HuH-7.5 (cell line): ENCODE measurements at regions not wholly inside any gene's neighbourhood (a gene's known extent, or its start where the extent isn't known, plus 50 kb on each side); places are given as distances from the start of the nearest gene placed in this dataset.
"Not testable (repeated sequence)": the region's sequence is repeated elsewhere in the genome, so short reads cannot be mapped to it uniquely, and the experiment has no call there.

Experiments used
- DNase-seq: peaks from one replicate; pipeline ENCODE4 v3.0.0; 2011; ENCODE audit warnings: low spot score

- DNase-seq: no peak
These were observed 717.9 kb downstream of the AMY1C start for GRCh38 chr1:104467590-104467989.

GRCh38 chr1:104468282-104468681 is 718.6 kb downstream of the AMY1C start:
- no peak for DNase-seq

GRCh38 chr1:104476126-104476525 is 726.4 kb downstream of the AMY1C start:
- no peak for DNase-seq

- DNase-seq: no peak
These were observed 738.8 kb downstream of the AMY1C start for GRCh38 chr1:104488296-104489015.

GRCh38 chr1:104526158-104526795 is 776.6 kb downstream of the AMY1C start:
- no peak for DNase-seq

GRCh38 chr1:104531990-104532389 is 782.3 kb downstream of the AMY1C start:
- DNase-seq: no peak

GRCh38 chr1:104574620-104575019 is 824.9 kb downstream of the AMY1C start:
- DNase-seq: no peak

GRCh38 chr1:104592926-104593325 is 843.2 kb downstream of the AMY1C start:
- DNase-seq: no peak

GRCh38 chr1:104593413-104594187 is 843.9 kb downstream of the AMY1C start:
- no peak for DNase-seq

GRCh38 chr1:104617474-104617873 is 867.8 kb downstream of the AMY1C start:
- no peak for DNase-seq

GRCh38 chr1:104621221-104621620 is 871.5 kb downstream of the AMY1C start:
- DNase-seq: no peak

- DNase-seq: no peak
These were observed 874.8 kb downstream of the AMY1C start for GRCh38 chr1:104624538-104624937.

- no peak for DNase-seq
These were observed 879.9 kb downstream of the AMY1C start for GRCh38 chr1:104629589-104629988.

GRCh38 chr1:104630567-104631149 is 881.0 kb downstream of the AMY1C start:
- DNase-seq: no peak

- DNase-seq: no peak
These were observed 886.9 kb downstream of the AMY1C start for GRCh38 chr1:104636581-104636980.

GRCh38 chr1:104646233-104646632 is 896.5 kb downstream of the AMY1C start:
- no peak for DNase-seq

- no peak for DNase-seq
These were observed 898.6 kb downstream of the AMY1C start for GRCh38 chr1:104648269-104648691.

GRCh38 chr1:104664374-104664773 is 914.7 kb downstream of the AMY1C start:
- DNase-seq: not testable (repeated sequence)

- no peak for DNase-seq
These were observed 915.6 kb downstream of the AMY1C start for GRCh38 chr1:104665300-104665699.

GRCh38 chr1:104671684-104672353 is 922.1 kb downstream of the AMY1C start:
- DNase-seq: no peak

- no peak for DNase-seq
These were observed 949.7 kb downstream of the AMY1C start for GRCh38 chr1:104699433-104699832.

- DNase-seq: no peak
These were observed 953.0 kb downstream of the AMY1C start for GRCh38 chr1:104702731-104703130.
